Ovary (tissue), 7 donors: ENCODE measurements at regions not wholly inside any gene's neighbourhood (a gene's known extent, or its start where the extent isn't known, plus 50 kb on each side); places are given as distances from the start of the nearest gene placed in this dataset.

Experiments used
- DNase-seq, 5 donors: peaks; one replicate each; pipeline ENCODE4 v3.0.0-alpha.2; 2019 to 2020
- H3K27ac ChIP-seq, 2 donors: fragments of 200-600 bp; one replicate each; pipeline versions ENCODE4 v1.5.1 to v1.8.0; 2019 to 2022
- H3K27me3 ChIP-seq: fragments of 200-600 bp; one replicate; pipeline ENCODE4 v1.8.0; 2022
- H3K36me3 ChIP-seq: fragments of 200-600 bp; sonication (generic); one replicate; pipeline ENCODE4 v1.5.1; 2019
- H3K4me1 ChIP-seq: one replicate; pipeline ENCODE4 v1.8.1; 2013; ENCODE audit warnings: mild to moderate bottlenecking, moderate library complexity; ENCODE audit not compliant: insufficient read depth
- H3K4me3 ChIP-seq: fragments of 200-600 bp; sonication (generic); one replicate; pipeline ENCODE4 v1.5.1; 2017
- H3K9me3 ChIP-seq, 2 donors: fragments of 200-600 bp in 1 of 2; sonication (generic) in 1 of 2; one replicate each; pipeline versions ENCODE4 v1.5.1 to v1.8.1; 2013 to 2019; ENCODE audit warnings: mild to moderate bottlenecking in 1 of 2, moderate library complexity in 1 of 2
- CTCF ChIP-seq, 3 donors: fragments of 450-650 bp in 2 of 3; fragments of 200-600 bp in 1 of 3; IDR thresholded peaks; one replicate each; pipeline versions ENCODE4 v1.5.1 to v1.8.0; 2016 to 2022; ENCODE audit warnings: antibody characterized with exemption in 3 of 3, mild to moderate bottlenecking in 1 of 3
- EP300 ChIP-seq: sonication (generic); formaldehyde crosslinking; IDR thresholded peaks from one replicate; pipeline ENCODE4 v1.6.1; 2017; ENCODE audit warnings: antibody characterized with exemption
- POLR2A ChIP-seq: fragments of 450-650 bp; IDR thresholded peaks from one replicate; pipeline ENCODE4 v1.6.1; 2017; ENCODE audit warnings: antibody characterized with exemption, mild to moderate bottlenecking, moderate library complexity
- WGBS, 3 donors: extraction: QIAGEN DNeasy Blood & Tissue Kit in 1 of 3; methylation state at CpG; one replicate each; pipeline versions ENCODE4 v1.1.5 to v1.1.7; 2013 to 2017; 5-methylcytosine and 5-hydroxymethylcytosine counted together
- intact Hi-C, 4 donors: fragments of 100-400 bp; cut with DNase I; formaldehyde crosslinking; loops; one replicate each; pipeline versions ENCODE4 v1.11.0 to v1.15.1; 2022 to 2023
- donor health status: DM: no; HTN: no; CAD: no; lungs with moderate emphysema.
- donor health status: DM: no; HTN: no; CAD: no.
- donor health status: Bipolar disorder and iron deficiency.
- donor health status: DM: no; HTN: no; CAD: no.
- donor health status: DM: yes; HTN: yes; CAD: no.

GRCh38 chr1:80413969-80414368 is 1386.8 kb upstream of the ADGRL2 start:
- Histone ChIP-seq H3K36me3 (no peaks in the 10 kb centered on the region), H3K27ac (no peak overlapping the region), H3K27me3 (no peaks in the 10 kb centered on the region), H3K4me1 (no peaks in the 10 kb centered on the region), H3K9me3 (no peaks in the 10 kb centered on the region), H3K4me3 (no peak overlapping the region)
- intact Hi-C loops: no loop called here
- DNase-seq: no peak
- TF ChIP-seq POLR2A (no peak), CTCF (IDR thresholded peaks at IDR 0.05) (no peak), EP300 (no peak)
- 67 to 84% (median 84%) methylated on average over 1 of the region's 1 CpG for WGBS, 3 donors

- DNase-seq: no peak
- Histone ChIP-seq H3K27ac (no peak overlapping the region), H3K4me1 (no peaks in the 10 kb centered on the region), H3K9me3 (no peaks in the 10 kb centered on the region), H3K27me3 (no peaks in the 10 kb centered on the region), H3K4me3 (no peak overlapping the region), H3K36me3 (no peaks in the 10 kb centered on the region)
- 88 to 91% (median 89%) methylated on average over 4 of the region's 4 CpGs for WGBS, 3 donors
- TF ChIP-seq POLR2A (no peak), CTCF (IDR thresholded peaks at IDR 0.05) (no peak), EP300 (no peak)
- intact Hi-C loops: no loop called here
These were observed 1390.5 kb upstream of the ADGRL2 start for GRCh38 chr1:80410233-80410632.

DNA sequence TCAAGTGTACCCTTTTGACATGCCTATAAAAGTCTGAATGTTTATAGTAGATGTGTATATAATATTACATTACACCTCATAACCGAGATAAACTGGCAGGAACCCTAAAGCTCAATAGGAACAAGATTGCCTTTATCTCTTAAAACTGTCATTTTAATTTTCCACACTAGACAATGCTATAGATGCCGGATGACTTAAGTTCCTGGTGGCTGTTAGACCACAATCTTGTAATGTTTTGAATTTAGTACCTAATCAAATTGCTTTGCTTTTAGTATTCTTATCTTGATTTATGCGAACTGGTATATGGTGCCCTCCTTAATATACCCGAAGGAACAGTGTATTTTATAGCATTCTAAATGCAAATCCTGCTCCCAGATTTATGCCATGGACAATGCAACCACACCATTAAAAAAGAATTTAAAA is 1397.0 kb upstream of the ADGRL4 start:
- whole genome bisulfite sequencing, 3 donors: 85 to 91% (median 87%) methylated on average over 4 of the region's 4 CpGs
- DNase-seq: no peak
- TF ChIP-seq EP300 (no peak), CTCF (IDR thresholded peaks at IDR 0.05) (no peak), POLR2A (no peak)
- H3K36me3 ChIP-seq: no peaks in the 10 kb centered on the region
- H3K4me3 ChIP-seq: no peak overlapping the region
- H3K27me3 ChIP-seq: no peaks in the 10 kb centered on the region
- intact Hi-C loops: no loop called here
- H3K4me1 ChIP-seq: no peaks in the 10 kb centered on the region
- H3K27ac ChIP-seq: no peak overlapping the region
- no peaks in the 10 kb centered on the region for H3K9me3 ChIP-seq

GRCh38 chr1:80402625-80403024 is 1396.1 kb upstream of the ADGRL4 start:
- no peaks in the 10 kb centered on the region for H3K27me3 ChIP-seq
- DNase-seq: no peak
- 70 to 81% (median 74%) methylated on average over 3 of the region's 3 CpGs for WGBS, 3 donors
- intact Hi-C loops: no loop called here
- no peaks in the 10 kb centered on the region for H3K9me3 ChIP-seq
- no peak overlapping the region for H3K27ac ChIP-seq
- H3K4me3 ChIP-seq: no peak overlapping the region
- TF ChIP-seq CTCF (IDR thresholded peaks at IDR 0.05) (no peak), EP300 (no peak), POLR2A (no peak)
- H3K4me1 ChIP-seq: no peaks in the 10 kb centered on the region
- no peaks in the 10 kb centered on the region for H3K36me3 ChIP-seq

GRCh38 chr1:80401757-80402156 is 1395.2 kb upstream of the ADGRL4 start:
- no peak for DNase-seq
- no peaks in the 10 kb centered on the region for H3K4me1 ChIP-seq
- H3K27ac ChIP-seq: no peak overlapping the region
- TF ChIP-seq POLR2A (no peak), CTCF (IDR thresholded peaks at IDR 0.05) (no peak), EP300 (no peak)
- no peaks in the 10 kb centered on the region for H3K36me3 ChIP-seq
- WGBS, 3 donors: 29 to 34% (median 32%) methylated on average over 1 of the region's 1 CpG
- no peaks in the 10 kb centered on the region for H3K9me3 ChIP-seq
- no peaks in the 10 kb centered on the region for H3K27me3 ChIP-seq
- no peak overlapping the region for H3K4me3 ChIP-seq
- intact Hi-C loops: no loop called here
